Activated CD8-positive, alpha-beta memory T cell treated with anti-CD3 and anti-CD28 coated beads, Interleukin-2, amount 10 ng/mL, durations not matched to agents 7 days and 5 days (primary cell): ENCODE measurements at regions not wholly inside any gene's neighbourhood (a gene's known extent, or its start where the extent isn't known, plus 50 kb on each side); places are given as distances from the start of the nearest gene placed in this dataset.

Experiments used
- ATAC-seq: fragments of 150-1000 bp; cut with Tn5 transposase; one replicate; pipeline ENCODE4 v1.10.0; 2021; ENCODE audit warnings: moderate library complexity
- CTCF ChIA-PET: fragments of 350-600 bp; sonication (Branson Sonifier 250); formaldehyde crosslinking; loops from one replicate; lab custom pipeline; 2021; ENCODE audit warnings: antibody characterized with exemption; lab: Charles Lee
- DNase-seq: peaks from one replicate; pipeline ENCODE4 v3.0.0-alpha.2; 2020
- H3K27ac Mint-ChIP-seq: one replicate; pipeline ENCODE4 v1.8.0; 2021; ENCODE audit warnings: mild to moderate bottlenecking, mixed read lengths
- H3K27me3 Mint-ChIP-seq: one replicate; pipeline ENCODE4 v1.8.0; 2021; ENCODE audit warnings: mixed read lengths
- H3K36me3 Mint-ChIP-seq: one replicate; pipeline ENCODE4 v1.8.0; 2021; ENCODE audit warnings: mild to moderate bottlenecking, mixed read lengths
- H3K4me1 Mint-ChIP-seq: one replicate; pipeline ENCODE4 v1.8.0; 2021; ENCODE audit warnings: mixed read lengths
- H3K4me3 Mint-ChIP-seq: one replicate; pipeline ENCODE4 v1.8.0; 2021; ENCODE audit warnings: mild to moderate bottlenecking, moderate library complexity, mixed read lengths
- H3K9me3 Mint-ChIP-seq: one replicate; pipeline ENCODE4 v1.8.0; 2022; ENCODE audit warnings: low read depth, mixed read lengths

DNA sequence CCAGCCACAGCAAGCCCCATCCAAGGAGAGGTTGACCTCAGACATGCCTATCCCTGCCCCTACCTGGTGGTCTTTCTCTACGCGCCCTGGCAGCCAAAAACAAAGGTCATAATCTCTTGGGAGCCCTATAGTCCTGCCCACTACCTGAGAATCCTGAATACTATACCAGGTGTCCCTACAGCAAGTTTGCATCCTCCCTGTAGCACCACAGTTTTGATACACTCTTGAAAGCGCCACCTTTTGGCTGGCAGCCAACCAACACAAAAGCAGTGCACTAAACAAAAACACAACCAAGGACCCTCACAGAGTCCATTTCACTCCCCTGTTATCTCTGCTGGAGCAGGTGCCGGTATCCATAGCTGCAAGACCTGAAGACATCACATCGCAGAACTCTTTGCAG is 523.8 kb upstream of the CPEB2 start:
- Mint-ChIP-seq H3K27ac (no peak overlapping the region), H3K4me3 (no peak overlapping the region), H3K36me3 (no peaks in the 10 kb centered on the region), H3K27me3 (no peaks in the 10 kb centered on the region), H3K9me3 (no peaks in the 10 kb centered on the region), H3K4me1 (no peaks in the 10 kb centered on the region)
- ATAC-seq (no peak), DNase-seq (no peak)
- CTCF ChIA-PET, result no interaction called here

DNA sequence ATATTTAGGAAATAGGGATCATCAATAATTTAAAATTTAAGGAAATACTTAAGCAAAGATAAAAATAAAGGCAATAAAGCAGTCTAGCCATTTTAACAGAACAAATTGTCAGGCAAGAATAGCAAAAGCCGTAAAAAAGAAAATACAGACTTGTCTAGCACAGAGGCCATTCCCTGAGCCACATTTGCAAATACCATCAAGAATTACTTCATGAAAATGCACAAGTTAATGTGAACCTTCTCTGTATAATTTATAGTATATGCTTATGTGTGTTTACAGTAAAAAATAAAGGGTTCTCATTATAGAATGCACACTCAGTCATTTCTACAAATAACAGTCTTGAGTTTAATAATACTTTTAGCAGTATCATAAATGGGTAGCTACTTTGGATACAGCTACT is 505.9 kb upstream of the CPEB2 start:
- DNase-seq (no peak), ATAC-seq (no peak)
- Mint-ChIP-seq H3K27me3 (no peaks in the 10 kb centered on the region), H3K4me1 (no peaks in the 10 kb centered on the region), H3K36me3 (no peaks in the 10 kb centered on the region), H3K27ac (no peak overlapping the region), H3K4me3 (no peak overlapping the region), H3K9me3 (no peaks in the 10 kb centered on the region)
- CTCF ChIA-PET, result no interaction called here

DNA sequence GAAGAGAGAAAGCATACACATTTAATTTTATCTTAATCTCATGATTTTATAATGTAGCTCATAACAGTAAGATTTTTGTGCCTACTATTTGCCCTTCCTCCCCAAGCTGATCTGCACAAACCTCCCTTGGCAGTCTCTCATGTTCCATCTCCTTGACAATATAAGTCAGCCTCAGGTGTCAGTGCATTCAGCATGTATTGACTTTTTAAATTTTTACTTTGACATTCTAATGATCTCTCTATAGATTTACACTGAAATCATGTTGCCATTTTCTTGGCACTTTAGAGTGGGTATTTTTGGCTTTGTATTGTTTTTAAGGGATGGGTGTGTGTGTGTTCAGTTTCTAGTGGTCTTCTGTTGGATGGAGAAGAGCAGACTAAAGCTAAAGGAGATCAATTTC is 505.3 kb upstream of the CPEB2 start:
- no peak overlapping the region for H3K4me3 Mint-ChIP-seq
- CTCF ChIA-PET, result no interaction called here
- no peaks in the 10 kb centered on the region for H3K27me3 Mint-ChIP-seq
- H3K27ac Mint-ChIP-seq, result no peak overlapping the region
- no peaks in the 10 kb centered on the region for H3K9me3 Mint-ChIP-seq
- DNase-seq, result no peak
- no peaks in the 10 kb centered on the region for H3K36me3 Mint-ChIP-seq
- no peaks in the 10 kb centered on the region for H3K4me1 Mint-ChIP-seq
- ATAC-seq, result no peak

DNA sequence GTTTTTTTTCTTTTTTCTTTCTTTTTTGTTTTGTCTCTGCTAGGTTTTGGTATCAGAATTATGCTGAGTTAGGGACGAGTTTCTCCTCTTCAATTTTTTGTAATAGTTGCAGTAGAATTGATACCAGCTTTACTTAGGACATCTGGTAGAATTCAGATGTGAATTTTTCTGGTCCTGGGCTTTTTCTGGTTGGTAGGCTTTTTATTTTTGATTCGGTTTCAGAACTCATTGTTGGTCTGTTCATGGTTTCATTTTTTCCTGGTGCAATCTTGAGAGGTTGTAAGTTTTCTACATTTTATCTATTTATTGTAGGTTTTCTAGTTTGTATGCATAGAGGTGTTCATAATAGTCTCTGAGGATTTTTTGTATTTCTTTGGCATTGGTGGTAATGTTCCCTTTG is 498.1 kb upstream of the CPEB2 start:
- no peak overlapping the region for H3K4me3 Mint-ChIP-seq
- CTCF ChIA-PET, result no interaction called here
- H3K36me3 Mint-ChIP-seq, result no peaks in the 10 kb centered on the region

DNA sequence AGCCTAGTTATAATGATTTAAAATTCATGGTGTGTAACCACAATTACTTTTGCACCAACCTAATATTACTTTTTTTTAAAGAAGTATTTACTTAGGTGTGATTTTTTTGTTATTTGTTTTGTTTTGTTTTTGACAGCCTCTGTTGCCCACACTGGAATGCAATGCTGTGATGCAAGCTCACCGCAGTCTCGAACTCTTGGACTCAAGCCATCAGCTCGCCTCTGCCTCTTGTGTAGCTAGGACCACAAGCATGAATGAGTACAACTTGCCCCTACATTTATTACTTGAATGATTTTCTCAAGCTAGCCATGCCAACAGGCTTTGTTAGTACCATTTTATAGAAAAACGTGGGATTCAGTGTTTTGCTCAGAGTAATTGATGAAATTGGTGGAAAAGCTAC is 488.8 kb upstream of the CPEB2 start:
- no peak for ATAC-seq
- no peaks in the 10 kb centered on the region for H3K27me3 Mint-ChIP-seq
- no peaks in the 10 kb centered on the region for H3K4me1 Mint-ChIP-seq
- DNase-seq, result no peak
- H3K27ac Mint-ChIP-seq, result no peak overlapping the region
- no peaks in the 10 kb centered on the region for H3K36me3 Mint-ChIP-seq
- CTCF ChIA-PET, result no interaction called here
- H3K9me3 Mint-ChIP-seq, result no peaks in the 10 kb centered on the region
- H3K4me3 Mint-ChIP-seq, result no peak overlapping the region

More for the DNA sequence above, 498.1 kb upstream of the CPEB2 start:
- Mint-ChIP-seq H3K9me3 (peaks cover 2% of the 10 kb centered on the region), H3K4me1 (no peaks in the 10 kb centered on the region), H3K27ac (no peak overlapping the region), H3K27me3 (no peaks in the 10 kb centered on the region)
- DNase-seq (no peak), ATAC-seq (no peak)

DNA sequence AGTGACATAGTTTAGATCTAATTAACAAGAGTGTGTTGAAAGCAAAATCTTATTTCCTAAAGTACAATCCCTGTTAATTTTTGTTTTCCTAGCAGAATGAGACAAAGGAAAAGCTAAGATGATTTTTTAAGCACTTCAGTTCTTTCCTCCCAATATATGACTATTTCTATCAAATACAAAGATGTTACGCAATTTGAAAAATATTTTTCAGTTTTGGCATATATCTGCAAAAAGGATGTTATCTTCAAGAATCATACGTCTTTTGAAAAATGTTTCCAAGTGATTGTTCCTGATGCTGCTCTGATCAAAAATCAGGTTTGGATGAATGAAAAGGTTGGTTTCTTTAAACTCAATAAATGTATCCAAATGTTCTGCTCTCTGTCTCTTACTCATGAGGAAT is 486.7 kb upstream of the CPEB2 start:
- no peaks in the 10 kb centered on the region for H3K27me3 Mint-ChIP-seq
- H3K4me1 Mint-ChIP-seq, result no peaks in the 10 kb centered on the region
- no peaks in the 10 kb centered on the region for H3K36me3 Mint-ChIP-seq
- H3K27ac Mint-ChIP-seq, result no peak overlapping the region
- ATAC-seq (no peak), DNase-seq (no peak)
- CTCF ChIA-PET, result no interaction called here
- H3K9me3 Mint-ChIP-seq, result no peaks in the 10 kb centered on the region
- no peak overlapping the region for H3K4me3 Mint-ChIP-seq

DNA sequence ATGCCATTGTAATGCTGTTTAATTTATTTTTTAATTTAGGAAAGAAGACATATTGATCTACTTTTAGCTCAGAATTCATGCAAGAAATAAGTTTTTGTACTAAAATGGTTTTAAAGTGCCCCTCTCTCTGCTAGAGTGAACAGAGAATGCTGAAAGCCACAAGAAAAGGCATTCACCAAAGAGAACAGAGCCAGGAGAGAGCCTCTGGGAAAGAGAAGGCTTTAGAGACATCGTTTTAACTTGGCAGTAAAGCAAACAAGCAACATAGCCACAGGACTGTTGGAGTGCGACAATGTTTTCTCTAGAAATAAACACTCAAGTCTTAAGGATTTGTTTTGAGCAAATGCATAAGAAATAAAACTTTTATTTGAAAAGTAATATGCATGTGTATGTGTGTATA is 484.1 kb upstream of the CPEB2 start:
- ATAC-seq, result no peak
- no peak overlapping the region for H3K27ac Mint-ChIP-seq
- DNase-seq, result no peak
- no peak overlapping the region for H3K4me3 Mint-ChIP-seq
- no peaks in the 10 kb centered on the region for H3K9me3 Mint-ChIP-seq
- no peaks in the 10 kb centered on the region for H3K4me1 Mint-ChIP-seq
- H3K27me3 Mint-ChIP-seq, result no peaks in the 10 kb centered on the region
- CTCF ChIA-PET, result no interaction called here
- H3K36me3 Mint-ChIP-seq, result no peaks in the 10 kb centered on the region

DNA sequence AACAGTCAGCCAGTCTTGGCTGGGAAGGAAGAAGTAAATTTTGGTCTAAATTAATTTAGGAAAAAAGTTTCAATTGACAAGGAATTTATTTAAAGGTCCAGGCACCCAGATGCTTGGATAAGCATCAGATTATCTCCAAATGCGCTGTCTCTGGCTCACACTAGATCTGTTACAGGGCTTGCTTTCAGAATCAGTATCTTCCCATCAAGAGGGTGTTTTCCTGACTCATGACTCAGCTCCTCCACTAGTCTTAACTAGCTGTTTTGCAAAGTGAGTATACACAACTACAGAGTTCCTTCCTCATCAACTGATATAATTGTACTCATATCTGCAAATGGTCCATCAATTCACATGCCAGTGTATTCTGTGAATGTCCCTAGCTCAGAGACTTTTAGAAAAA is 482.1 kb upstream of the CPEB2 start:
- no peak for ATAC-seq
- DNase-seq, result no peak

DNA sequence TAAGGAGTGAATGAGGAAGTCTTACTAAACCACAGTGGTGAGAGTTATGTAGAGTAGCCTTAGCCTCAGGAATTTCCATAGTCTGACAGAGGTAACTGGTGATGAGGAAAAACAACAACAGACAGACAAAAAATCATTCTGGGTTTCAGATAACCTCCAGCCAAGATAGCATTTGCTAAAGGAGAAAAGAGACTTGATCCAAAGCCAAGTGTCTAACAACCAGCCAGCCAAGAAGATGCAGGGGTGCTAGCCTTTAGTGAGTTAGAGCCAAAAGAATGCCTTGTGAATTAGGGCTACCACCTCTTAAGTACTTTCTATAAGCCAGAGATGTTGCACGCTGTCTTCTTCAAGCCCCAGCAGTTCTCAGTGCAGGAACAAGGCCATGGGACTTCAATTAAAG is 478.0 kb upstream of the CPEB2 start:
- Mint-ChIP-seq H3K4me3 (no peak overlapping the region), H3K9me3 (peaks cover 2% of the 10 kb centered on the region), H3K27me3 (no peaks in the 10 kb centered on the region), H3K36me3 (no peaks in the 10 kb centered on the region), H3K27ac (no peak overlapping the region), H3K4me1 (no peaks in the 10 kb centered on the region)
- DNase-seq, result no peak
- CTCF ChIA-PET, result no interaction called here
- no peak for ATAC-seq

More for the DNA sequence above, 482.1 kb upstream of the CPEB2 start:
- Mint-ChIP-seq H3K4me1 (no peaks in the 10 kb centered on the region), H3K27ac (no peak overlapping the region), H3K36me3 (no peaks in the 10 kb centered on the region), H3K27me3 (no peaks in the 10 kb centered on the region), H3K9me3 (peaks cover 2% of the 10 kb centered on the region), H3K4me3 (no peak overlapping the region)
- CTCF ChIA-PET, result no interaction called here

DNA sequence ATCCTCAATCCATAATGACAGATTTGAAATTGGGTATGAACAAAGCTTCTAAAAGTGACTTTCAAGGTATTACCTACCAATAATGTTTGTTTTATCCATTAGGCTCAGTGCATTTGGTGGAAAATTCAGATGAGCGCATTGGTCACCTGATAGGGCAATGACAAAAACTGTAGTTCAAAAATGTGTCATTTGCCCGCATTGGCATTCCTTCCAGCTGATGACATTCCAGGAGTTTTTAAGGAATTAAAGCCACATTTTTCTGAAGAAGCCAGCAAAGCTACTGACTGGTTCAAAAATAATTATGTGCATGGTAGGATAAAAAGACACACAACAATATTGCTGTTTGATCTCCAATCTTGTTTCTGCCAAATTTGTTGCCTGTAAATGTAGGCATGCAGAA is 473.4 kb upstream of the CPEB2 start:
- Mint-ChIP-seq H3K27ac (no peak overlapping the region), H3K4me3 (no peak overlapping the region), H3K4me1 (no peaks in the 10 kb centered on the region), H3K36me3 (no peaks in the 10 kb centered on the region), H3K9me3 (peaks cover 2% of the 10 kb centered on the region), H3K27me3 (no peaks in the 10 kb centered on the region)
- ATAC-seq, result no peak
- CTCF ChIA-PET, result no interaction called here
- DNase-seq, result no peak

DNA sequence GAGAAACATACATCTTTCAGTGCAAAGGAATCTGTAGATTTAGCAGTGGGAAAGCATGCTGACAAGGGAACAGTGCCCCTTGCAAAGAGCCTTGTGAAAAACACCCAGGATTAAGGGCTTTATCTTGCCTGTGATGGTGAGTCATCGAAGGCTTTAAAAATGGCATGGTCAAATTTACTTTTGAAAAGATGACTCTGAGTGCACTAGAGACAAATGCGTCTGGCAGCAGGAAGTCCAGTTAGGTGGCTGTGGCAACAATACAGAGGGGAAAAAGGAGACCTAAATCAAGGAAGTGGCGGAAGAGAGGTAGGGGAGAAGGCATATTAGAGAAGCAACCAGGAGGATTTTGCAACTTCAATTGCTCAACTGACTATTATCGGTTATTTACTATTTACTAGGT is 472.6 kb upstream of the CPEB2 start:
- no peaks in the 10 kb centered on the region for H3K4me1 Mint-ChIP-seq
- no peaks in the 10 kb centered on the region for H3K27me3 Mint-ChIP-seq
- no peak overlapping the region for H3K27ac Mint-ChIP-seq
- peaks cover 2% of the 10 kb centered on the region for H3K9me3 Mint-ChIP-seq
- no peak overlapping the region for H3K4me3 Mint-ChIP-seq
- no peak for DNase-seq
- no peaks in the 10 kb centered on the region for H3K36me3 Mint-ChIP-seq
- CTCF ChIA-PET, result no interaction called here
- ATAC-seq, result no peak

DNA sequence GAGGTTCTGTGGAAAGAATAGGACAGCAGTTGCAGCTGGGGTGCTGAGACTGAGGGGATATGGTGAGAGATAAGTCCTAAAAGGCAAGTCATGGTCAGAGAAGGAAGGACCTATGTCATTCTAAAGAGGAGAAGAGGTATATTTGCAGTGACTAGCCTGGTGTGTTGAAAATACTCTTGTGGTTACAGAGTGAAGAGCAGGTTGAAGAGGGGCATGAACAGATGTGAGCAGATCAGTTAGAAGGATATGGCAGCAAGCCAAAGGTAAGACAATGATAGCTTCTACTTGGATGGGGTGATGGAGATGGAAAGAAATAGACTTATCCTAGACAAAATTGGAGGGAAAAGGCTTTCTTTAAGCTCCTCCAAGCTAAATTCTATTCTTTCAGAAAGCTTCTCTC is 469.8 kb upstream of the CPEB2 start:
- H3K36me3 Mint-ChIP-seq, result no peaks in the 10 kb centered on the region
- no peak overlapping the region for H3K27ac Mint-ChIP-seq
- DNase-seq (no peak), ATAC-seq (no peak)
- no peaks in the 10 kb centered on the region for H3K27me3 Mint-ChIP-seq
- CTCF ChIA-PET, result no interaction called here
- H3K4me3 Mint-ChIP-seq, result no peak overlapping the region
- no peaks in the 10 kb centered on the region for H3K9me3 Mint-ChIP-seq
- H3K4me1 Mint-ChIP-seq, result no peaks in the 10 kb centered on the region

DNA sequence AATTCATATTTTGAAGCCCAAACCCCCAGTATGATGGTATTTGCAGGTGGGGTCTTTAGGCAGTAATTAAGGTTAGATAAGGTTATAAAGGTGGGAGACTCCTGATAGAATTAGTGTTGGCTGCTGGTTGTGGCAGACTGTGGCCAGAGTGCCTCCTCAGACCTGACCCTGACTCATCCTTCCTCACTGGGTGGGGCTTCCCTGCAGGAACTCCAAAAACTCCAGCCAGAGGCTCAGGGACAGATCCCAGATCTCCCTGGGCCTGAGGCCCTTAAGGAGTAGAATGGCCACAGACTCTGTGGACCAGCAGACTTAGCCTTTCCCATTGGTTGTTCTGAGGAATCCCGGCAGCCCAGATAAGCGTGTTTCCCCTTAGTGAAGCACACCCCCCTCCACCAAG is 463.0 kb upstream of the CPEB2 start:
- no peaks in the 10 kb centered on the region for H3K27me3 Mint-ChIP-seq
- CTCF ChIA-PET, result no interaction called here
- peaks cover 4% of the 10 kb centered on the region for H3K9me3 Mint-ChIP-seq
- ATAC-seq, result no peak
- H3K4me3 Mint-ChIP-seq, result no peak overlapping the region
- no peak for DNase-seq
- H3K36me3 Mint-ChIP-seq, result no peaks in the 10 kb centered on the region
- H3K27ac Mint-ChIP-seq, result no peak overlapping the region
- H3K4me1 Mint-ChIP-seq, result no peaks in the 10 kb centered on the region

DNA sequence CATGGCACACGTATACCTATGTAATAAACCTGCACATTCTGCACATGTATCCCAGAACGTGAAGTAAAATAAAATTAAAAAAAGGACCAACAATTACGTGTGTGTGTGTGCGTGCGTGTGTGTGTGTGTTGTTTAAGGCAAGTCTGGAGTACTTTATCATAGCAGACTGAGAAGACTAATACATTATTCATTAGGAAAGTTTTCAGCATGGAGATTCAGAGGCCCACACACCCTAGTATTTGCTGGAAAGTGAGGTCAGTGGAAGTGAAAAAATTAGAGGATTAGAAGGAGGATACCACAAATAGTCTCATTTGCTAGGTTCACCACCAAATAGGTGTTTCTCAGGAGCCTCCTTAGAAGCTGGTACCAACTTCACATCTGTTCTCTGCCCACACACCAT is 457.1 kb upstream of the CPEB2 start:
- Mint-ChIP-seq H3K36me3 (no peaks in the 10 kb centered on the region), H3K9me3 (peaks cover 6% of the 10 kb centered on the region), H3K27me3 (no peaks in the 10 kb centered on the region), H3K27ac (no peak overlapping the region), H3K4me3 (no peak overlapping the region), H3K4me1 (no peaks in the 10 kb centered on the region)
- CTCF ChIA-PET, result no interaction called here
- DNase-seq (no peak), ATAC-seq (no peak)

DNA sequence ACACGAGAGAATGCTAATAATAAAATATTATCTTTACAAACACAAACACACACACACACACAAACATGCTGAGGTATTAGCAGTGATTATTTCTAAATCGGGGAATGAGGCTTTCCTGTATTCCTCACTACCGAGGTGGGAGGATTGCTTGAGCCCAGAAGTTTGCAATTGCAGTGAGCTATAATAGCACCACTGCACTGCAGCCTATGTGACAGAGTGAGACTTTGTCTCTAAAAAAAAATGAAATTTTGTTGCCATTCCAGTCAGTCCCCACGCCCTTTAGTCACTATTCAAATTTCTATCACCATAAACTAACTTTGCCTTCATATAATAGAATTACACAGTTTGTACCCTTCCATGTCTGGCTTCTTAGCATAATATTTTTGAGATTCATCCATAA is 456.5 kb upstream of the CPEB2 start:
- no peaks in the 10 kb centered on the region for H3K27me3 Mint-ChIP-seq
- no peaks in the 10 kb centered on the region for H3K4me1 Mint-ChIP-seq
- ATAC-seq (no peak), DNase-seq (no peak)
- CTCF ChIA-PET, result no interaction called here
- no peak overlapping the region for H3K4me3 Mint-ChIP-seq
- no peak overlapping the region for H3K27ac Mint-ChIP-seq
- no peaks in the 10 kb centered on the region for H3K36me3 Mint-ChIP-seq
- H3K9me3 Mint-ChIP-seq, result peaks cover 6% of the 10 kb centered on the region
